Activated CD8-positive, alpha-beta memory T cell treated with anti-CD3 and anti-CD28 coated beads for 48 hours (primary cell): ENCODE measurements at regions not wholly inside any gene's neighbourhood (a gene's known extent, or its start where the extent isn't known, plus 50 kb on each side); places are given as distances from the start of the nearest gene placed in this dataset.
"Not testable (repeated sequence)": the region's sequence is repeated elsewhere in the genome, so short reads cannot be mapped to it uniquely, and the experiment has no call there.

ENCODE experiments used
- DNase-seq, 3 experiments: peaks; one replicate each; pipeline ENCODE4 v3.0.0-alpha.2; 2020; ENCODE audit warnings: low read depth in 2 of 3, low spot score in 2 of 3

- DNase-seq, result no peak
These were observed 81.8 kb upstream of the MAP3K1 start for GRCh38 chr5:56733580-56733979.

- DNase-seq, result no peak
These were observed 83.2 kb upstream of the MAP3K1 start for GRCh38 chr5:56732121-56732520.

GRCh38 chr5:56731473-56731872 lies 83.9 kb upstream of the MAP3K1 start:
- not testable (repeated sequence) for DNase-seq

GRCh38 chr5:56729488-56729887 lies 85.9 kb upstream of the MAP3K1 start:
- no peak for DNase-seq

GRCh38 chr5:56725711-56726411 lies 89.5 kb upstream of the MAP3K1 start:
- no peak for DNase-seq

- DNase-seq, result not testable (repeated sequence)
These were observed 90.5 kb upstream of the MAP3K1 start for GRCh38 chr5:56724857-56725256.

GRCh38 chr5:56722317-56722716 lies 93.0 kb upstream of the MAP3K1 start:
- no peak for DNase-seq

- no peak for DNase-seq
These were observed 97.9 kb upstream of the MAP3K1 start for GRCh38 chr5:56717253-56717987.

- DNase-seq, result no peak
These were observed 99.4 kb upstream of the MAP3K1 start for GRCh38 chr5:56715986-56716385.

- DNase-seq, result no peak
These were observed 102.3 kb upstream of the MAP3K1 start for GRCh38 chr5:56712895-56713591.

- no peak for DNase-seq
These were observed 104.3 kb upstream of the MAP3K1 start for GRCh38 chr5:56710826-56711590.

- DNase-seq, result no peak
These were observed 108.8 kb upstream of the MAP3K1 start for GRCh38 chr5:56706504-56706903.

- no peak for DNase-seq
These were observed 110.1 kb upstream of the MAP3K1 start for GRCh38 chr5:56705217-56705616.

- no peak for DNase-seq
These were observed 111.4 kb upstream of the MAP3K1 start for GRCh38 chr5:56703952-56704351.

- no peak for DNase-seq
These were observed 114.6 kb upstream of the MAP3K1 start for GRCh38 chr5:56700711-56701110.

GRCh38 chr5:56699538-56699937 lies 115.8 kb upstream of the MAP3K1 start:
- DNase-seq, result no peak

GRCh38 chr5:56698463-56699381 lies 116.6 kb upstream of the MAP3K1 start:
- DNase-seq, result no peak

GRCh38 chr5:56696900-56697299 lies 118.4 kb upstream of the MAP3K1 start:
- DNase-seq, result no peak

GRCh38 chr5:56693220-56693579 lies 122.1 kb upstream of the MAP3K1 start:
- DNase-seq, result no peak
